Neural cell (in vitro differentiated cells): ENCODE measurements at regions not wholly inside any gene's neighbourhood (a gene's known extent, or its start where the extent isn't known, plus 50 kb on each side); places are given as distances from the start of the nearest gene placed in this dataset.

Experiments
- EP300 ChIP-seq: fragments of 450-650 bp; conservative IDR thresholded peaks from 2 replicates; pipeline ENCODE4 v1.6.1; 2014; ENCODE audit warnings: antibody characterized with exemption, mild to moderate bottlenecking, moderate library complexity; ENCODE audit not compliant: poor library complexity, severe bottlenecking
- EZH2 ChIP-seq: fragments of 200-600, 300-800 bp; shearing (Covaris generic), sonication (generic); IDR thresholded peaks from 2 replicates; pipeline ENCODE4 v1.6.1; 2014; ENCODE audit warnings: antibody characterized with exemption, low read length, borderline replicate concordance, mild to moderate bottlenecking; ENCODE audit not compliant: insufficient read depth, poor library complexity, severe bottlenecking
- MXI1 ChIP-seq: fragments of 450-650 bp; conservative IDR thresholded peaks from 2 replicates; pipeline ENCODE4 v1.6.1; 2014; ENCODE audit warnings: antibody characterized with exemption, mild to moderate bottlenecking; ENCODE audit not compliant: poor library complexity, severe bottlenecking
- POLR2AphosphoS5 ChIP-seq: IDR thresholded peaks from 2 replicates; pipeline ENCODE4 v1.6.1; 2012
- RAD21 ChIP-seq: fragments of 450-650 bp; conservative IDR thresholded peaks from 2 replicates; pipeline ENCODE4 v1.6.1; 2014; ENCODE audit warnings: antibody characterized with exemption, mild to moderate bottlenecking, moderate library complexity
- SMC3 ChIP-seq: fragments of 450-650 bp; conservative IDR thresholded peaks from 2 replicates; pipeline ENCODE4 v1.6.1; 2014; ENCODE audit warnings: antibody characterized with exemption, mild to moderate bottlenecking, moderate library complexity; ENCODE audit not compliant: poor library complexity
- TAF1 ChIP-seq: IDR thresholded peaks from 2 replicates; pipeline ENCODE4 v1.6.1; 2012; ENCODE audit warnings: low read depth
- TF ChIP-seq, protein P1 (sequence below): IDR thresholded peaks from 2 replicates; pipeline ENCODE4 v1.6.1; 2012; ENCODE audit warnings: borderline replicate concordance
- TF ChIP-seq, protein P2 (sequence below): fragments of 450-650 bp; IDR thresholded peaks from 2 replicates; pipeline ENCODE4 v1.5.1; 2014; ENCODE audit warnings: antibody characterized with exemption, mild to moderate bottlenecking, moderate library complexity; ENCODE audit not compliant: poor library complexity, severe bottlenecking

DNA sequence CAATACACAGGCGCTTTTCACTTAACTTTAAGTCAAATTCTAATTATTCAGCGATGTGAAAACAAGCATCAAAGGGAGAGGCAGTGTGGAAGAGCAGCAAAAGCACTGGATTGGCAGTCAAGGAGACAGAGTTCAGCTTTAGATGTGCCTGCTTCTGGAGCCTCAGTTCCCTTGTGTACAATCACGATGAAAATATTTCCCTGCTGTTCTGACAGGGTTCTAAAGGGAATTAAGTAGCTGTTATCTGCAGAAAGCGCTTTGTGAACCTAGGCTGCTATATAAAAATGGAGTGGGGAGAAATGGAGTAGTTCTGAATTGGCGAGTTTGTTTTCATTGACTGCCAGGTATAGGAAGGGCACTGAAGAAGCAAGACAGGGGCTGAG, 237.8 kb upstream of the SP8 start:
- TF ChIP-seq, protein P1, sequence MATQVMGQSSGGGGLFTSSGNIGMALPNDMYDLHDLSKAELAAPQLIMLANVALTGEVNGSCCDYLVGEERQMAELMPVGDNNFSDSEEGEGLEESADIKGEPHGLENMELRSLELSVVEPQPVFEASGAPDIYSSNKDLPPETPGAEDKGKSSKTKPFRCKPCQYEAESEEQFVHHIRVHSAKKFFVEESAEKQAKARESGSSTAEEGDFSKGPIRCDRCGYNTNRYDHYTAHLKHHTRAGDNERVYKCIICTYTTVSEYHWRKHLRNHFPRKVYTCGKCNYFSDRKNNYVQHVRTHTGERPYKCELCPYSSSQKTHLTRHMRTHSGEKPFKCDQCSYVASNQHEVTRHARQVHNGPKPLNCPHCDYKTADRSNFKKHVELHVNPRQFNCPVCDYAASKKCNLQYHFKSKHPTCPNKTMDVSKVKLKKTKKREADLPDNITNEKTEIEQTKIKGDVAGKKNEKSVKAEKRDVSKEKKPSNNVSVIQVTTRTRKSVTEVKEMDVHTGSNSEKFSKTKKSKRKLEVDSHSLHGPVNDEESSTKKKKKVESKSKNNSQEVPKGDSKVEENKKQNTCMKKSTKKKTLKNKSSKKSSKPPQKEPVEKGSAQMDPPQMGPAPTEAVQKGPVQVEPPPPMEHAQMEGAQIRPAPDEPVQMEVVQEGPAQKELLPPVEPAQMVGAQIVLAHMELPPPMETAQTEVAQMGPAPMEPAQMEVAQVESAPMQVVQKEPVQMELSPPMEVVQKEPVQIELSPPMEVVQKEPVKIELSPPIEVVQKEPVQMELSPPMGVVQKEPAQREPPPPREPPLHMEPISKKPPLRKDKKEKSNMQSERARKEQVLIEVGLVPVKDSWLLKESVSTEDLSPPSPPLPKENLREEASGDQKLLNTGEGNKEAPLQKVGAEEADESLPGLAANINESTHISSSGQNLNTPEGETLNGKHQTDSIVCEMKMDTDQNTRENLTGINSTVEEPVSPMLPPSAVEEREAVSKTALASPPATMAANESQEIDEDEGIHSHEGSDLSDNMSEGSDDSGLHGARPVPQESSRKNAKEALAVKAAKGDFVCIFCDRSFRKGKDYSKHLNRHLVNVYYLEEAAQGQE, result no peak
- TF ChIP-seq, protein P2, sequence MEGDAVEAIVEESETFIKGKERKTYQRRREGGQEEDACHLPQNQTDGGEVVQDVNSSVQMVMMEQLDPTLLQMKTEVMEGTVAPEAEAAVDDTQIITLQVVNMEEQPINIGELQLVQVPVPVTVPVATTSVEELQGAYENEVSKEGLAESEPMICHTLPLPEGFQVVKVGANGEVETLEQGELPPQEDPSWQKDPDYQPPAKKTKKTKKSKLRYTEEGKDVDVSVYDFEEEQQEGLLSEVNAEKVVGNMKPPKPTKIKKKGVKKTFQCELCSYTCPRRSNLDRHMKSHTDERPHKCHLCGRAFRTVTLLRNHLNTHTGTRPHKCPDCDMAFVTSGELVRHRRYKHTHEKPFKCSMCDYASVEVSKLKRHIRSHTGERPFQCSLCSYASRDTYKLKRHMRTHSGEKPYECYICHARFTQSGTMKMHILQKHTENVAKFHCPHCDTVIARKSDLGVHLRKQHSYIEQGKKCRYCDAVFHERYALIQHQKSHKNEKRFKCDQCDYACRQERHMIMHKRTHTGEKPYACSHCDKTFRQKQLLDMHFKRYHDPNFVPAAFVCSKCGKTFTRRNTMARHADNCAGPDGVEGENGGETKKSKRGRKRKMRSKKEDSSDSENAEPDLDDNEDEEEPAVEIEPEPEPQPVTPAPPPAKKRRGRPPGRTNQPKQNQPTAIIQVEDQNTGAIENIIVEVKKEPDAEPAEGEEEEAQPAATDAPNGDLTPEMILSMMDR, result no peak
- TF ChIP-seq EZH2 (no peak), MXI1 (no peak), EP300 (no peak), POLR2AphosphoS5 (peak; percentile 57), RAD21 (no peak), SMC3 (no peak), TAF1 (no peak)
